ENCODE measurements at regions not wholly inside any gene's neighbourhood (a gene's known extent, or its start where the extent isn't known, plus 50 kb on each side); places are given as distances from the start of the nearest gene placed in this dataset.

GRCh38 chr10:124292911-124293615 lies 125.7 kb downstream of the OAT start:
- no peak overlapping the region for H3K4me3 ChIP-seq (ENCODE audit: low read length)
- TF ChIP-seq CTCF (conservative IDR thresholded peaks at IDR 0.05; ENCODE audit: low read depth, low read length) = no peak
- no peak for DNase-seq (ENCODE audit: low read depth)

GRCh38 chr10:124291001-124291701 lies 127.6 kb downstream of the OAT start:
- H3K4me3 ChIP-seq (ENCODE audit: low read length) = no peak overlapping the region
- DNase-seq (ENCODE audit: low read depth) = no peak
- TF ChIP-seq CTCF (conservative IDR thresholded peaks at IDR 0.05; ENCODE audit: low read depth, low read length) = no peak

- DNase-seq (ENCODE audit: low read depth) = no peak
- no peak for TF ChIP-seq CTCF (conservative IDR thresholded peaks at IDR 0.05; ENCODE audit: low read depth, low read length)
- no peak overlapping the region for H3K4me3 ChIP-seq (ENCODE audit: low read length)
Observed at GRCh38 chr10:124289851-124290795, 128.6 kb downstream of the OAT start.

GRCh38 chr10:124288928-124289850 lies 129.5 kb downstream of the OAT start:
- no peak for DNase-seq (ENCODE audit: low read depth)
- H3K4me3 ChIP-seq (ENCODE audit: low read length) = no peak overlapping the region
- no peak for TF ChIP-seq CTCF (conservative IDR thresholded peaks at IDR 0.05; ENCODE audit: low read depth, low read length)

- no peak for DNase-seq (ENCODE audit: low read depth)
- no peak overlapping the region for H3K4me3 ChIP-seq (ENCODE audit: low read length)
- TF ChIP-seq CTCF (conservative IDR thresholded peaks at IDR 0.05; ENCODE audit: low read depth, low read length) = no peak
Observed at GRCh38 chr10:124288486-124288885, 130.2 kb downstream of the OAT start.

- DNase-seq (ENCODE audit: low read depth) = no peak
- no peak for TF ChIP-seq CTCF (conservative IDR thresholded peaks at IDR 0.05; ENCODE audit: low read depth, low read length)
- no peak overlapping the region for H3K4me3 ChIP-seq (ENCODE audit: low read length)
Observed at GRCh38 chr10:124287791-124288190, 130.9 kb downstream of the OAT start.

Measured in retinal pigment epithelial cell (primary cell).